GM21786 (cell line): ENCODE measurements at regions not wholly inside any gene's neighbourhood (a gene's known extent, or its start where the extent isn't known, plus 50 kb on each side); places are given as distances from the start of the nearest gene placed in this dataset.
A peak's percentile ranks its signal among the peaks of the same experiment; 100 is the strongest.
"Not testable (repeated sequence)": the region's sequence is repeated elsewhere in the genome, so short reads cannot be mapped to it uniquely, and the experiment has no call there.

Experiments used
- ATAC-seq: cut with Tn5 transposase; IDR thresholded peaks from one replicate; pipeline ENCODE4 v1.9.1; 2021; ENCODE audit not compliant: unreplicated experiment

- ATAC-seq = no peak
Observed at GRCh38 chr14:65834051-65834450, 421.5 kb downstream of the FUT8 start.

- ATAC-seq = no peak
Observed at GRCh38 chr14:65834812-65835211, 422.3 kb downstream of the FUT8 start.

GRCh38 chr14:65835501-65835900 is 423.0 kb downstream of the FUT8 start:
- no peak for ATAC-seq

- ATAC-seq = no peak
Observed at GRCh38 chr14:65838565-65838964, 426.0 kb downstream of the FUT8 start.

- ATAC-seq = no peak
Observed at GRCh38 chr14:65840118-65840751, 427.7 kb downstream of the FUT8 start.

GRCh38 chr14:65840786-65841185 is 428.3 kb downstream of the FUT8 start:
- ATAC-seq = no peak

GRCh38 chr14:65846196-65846868 is 433.8 kb downstream of the FUT8 start:
- ATAC-seq = no peak

- ATAC-seq = peak; percentile 66
Observed at GRCh38 chr14:65847075-65847847, 434.7 kb downstream of the FUT8 start.

GRCh38 chr14:65847931-65848330 is 435.4 kb downstream of the FUT8 start:
- not testable (repeated sequence) for ATAC-seq

- ATAC-seq = no peak
Observed at GRCh38 chr14:65849091-65849490, 436.6 kb downstream of the FUT8 start.

GRCh38 chr14:65849558-65849957 is 437.0 kb downstream of the FUT8 start:
- no peak for ATAC-seq

GRCh38 chr14:65850429-65851135 is 438.1 kb downstream of the FUT8 start:
- ATAC-seq = no peak

GRCh38 chr14:65852689-65853088 is 440.2 kb downstream of the FUT8 start:
- no peak for ATAC-seq

- no peak for ATAC-seq
Observed at GRCh38 chr14:65853407-65853955, 441.0 kb downstream of the FUT8 start.

- no peak for ATAC-seq
Observed at GRCh38 chr14:65854215-65854614, 441.7 kb downstream of the FUT8 start.

GRCh38 chr14:65860956-65861611 is 448.6 kb downstream of the FUT8 start:
- no peak for ATAC-seq

GRCh38 chr14:65864549-65864948 is 452.0 kb downstream of the FUT8 start:
- no peak for ATAC-seq

- no peak for ATAC-seq
Observed at GRCh38 chr14:65864984-65865383, 452.5 kb downstream of the FUT8 start.

- no peak for ATAC-seq
Observed at GRCh38 chr14:65866448-65866847, 453.9 kb downstream of the FUT8 start.

- no peak for ATAC-seq
Observed at GRCh38 chr14:65866886-65867285, 454.4 kb downstream of the FUT8 start.

GRCh38 chr14:65867333-65867732 is 454.8 kb downstream of the FUT8 start:
- ATAC-seq = no peak
